ENCODE measurements at regions not wholly inside any gene's neighbourhood (a gene's known extent, or its start where the extent isn't known, plus 50 kb on each side); places are given as distances from the start of the nearest gene placed in this dataset.

- Histone ChIP-seq H3K27me3 (replicated peaks; ENCODE audit: control insufficient read depth, insufficient read depth, low read length, poor library complexity, severe bottlenecking) (no peaks in the 10 kb centered on the region), H3K9me3 (ENCODE audit: control insufficient read depth, low read length) (no peaks in the 10 kb centered on the region)
Observed at GRCh38 chr17:71176331-71176730, 944.5 kb upstream of the SOX9 start.

GRCh38 chr17:71176928-71177443 is 943.8 kb upstream of the SOX9 start:
- H3K27me3 ChIP-seq (replicated peaks; ENCODE audit: control insufficient read depth, insufficient read depth, low read length, poor library complexity, severe bottlenecking), result no peaks in the 10 kb centered on the region
- DNase-seq, result no peak

More at GRCh38 chr17:71176331-71176730, 944.5 kb upstream of the SOX9 start:
- no peak overlapping the region for H3K27ac ChIP-seq (ENCODE audit: insufficient read depth, low read length, poor library complexity, severe bottlenecking)
- no peaks in the 10 kb centered on the region for H3K36me3 ChIP-seq (ENCODE audit: control insufficient read depth, insufficient read depth, low read length)
- DNase-seq, result no peak
- H3K4me1 ChIP-seq (ENCODE audit: control insufficient read depth, insufficient read depth, low read length, poor library complexity, severe bottlenecking), result no peaks in the 10 kb centered on the region
- H3K4me3 ChIP-seq (ENCODE audit: insufficient read depth, low read depth, low read length, poor library complexity, severe bottlenecking), result no peak overlapping the region

GRCh38 chr17:71180801-71181385 is 939.9 kb upstream of the SOX9 start:
- H3K27ac ChIP-seq (ENCODE audit: insufficient read depth, low read length, poor library complexity, severe bottlenecking), result no peak overlapping the region
- H3K27me3 ChIP-seq (replicated peaks; ENCODE audit: control insufficient read depth, insufficient read depth, low read length, poor library complexity, severe bottlenecking), result no peaks in the 10 kb centered on the region
- no peaks in the 10 kb centered on the region for H3K4me1 ChIP-seq (ENCODE audit: control insufficient read depth, insufficient read depth, low read length, poor library complexity, severe bottlenecking)
- H3K4me3 ChIP-seq (ENCODE audit: insufficient read depth, low read depth, low read length, poor library complexity, severe bottlenecking), result no peak overlapping the region
- no peak for DNase-seq
- no peaks in the 10 kb centered on the region for H3K36me3 ChIP-seq (ENCODE audit: control insufficient read depth, insufficient read depth, low read length)
- no peaks in the 10 kb centered on the region for H3K9me3 ChIP-seq (ENCODE audit: control insufficient read depth, low read length)

More at GRCh38 chr17:71176928-71177443, 943.8 kb upstream of the SOX9 start:
- H3K4me1 ChIP-seq (ENCODE audit: control insufficient read depth, insufficient read depth, low read length, poor library complexity, severe bottlenecking), result no peaks in the 10 kb centered on the region
- H3K4me3 ChIP-seq (ENCODE audit: insufficient read depth, low read depth, low read length, poor library complexity, severe bottlenecking), result no peak overlapping the region
- H3K9me3 ChIP-seq (ENCODE audit: control insufficient read depth, low read length), result no peaks in the 10 kb centered on the region
- H3K36me3 ChIP-seq (ENCODE audit: control insufficient read depth, insufficient read depth, low read length), result no peaks in the 10 kb centered on the region
- no peak overlapping the region for H3K27ac ChIP-seq (ENCODE audit: insufficient read depth, low read length, poor library complexity, severe bottlenecking)

DNA sequence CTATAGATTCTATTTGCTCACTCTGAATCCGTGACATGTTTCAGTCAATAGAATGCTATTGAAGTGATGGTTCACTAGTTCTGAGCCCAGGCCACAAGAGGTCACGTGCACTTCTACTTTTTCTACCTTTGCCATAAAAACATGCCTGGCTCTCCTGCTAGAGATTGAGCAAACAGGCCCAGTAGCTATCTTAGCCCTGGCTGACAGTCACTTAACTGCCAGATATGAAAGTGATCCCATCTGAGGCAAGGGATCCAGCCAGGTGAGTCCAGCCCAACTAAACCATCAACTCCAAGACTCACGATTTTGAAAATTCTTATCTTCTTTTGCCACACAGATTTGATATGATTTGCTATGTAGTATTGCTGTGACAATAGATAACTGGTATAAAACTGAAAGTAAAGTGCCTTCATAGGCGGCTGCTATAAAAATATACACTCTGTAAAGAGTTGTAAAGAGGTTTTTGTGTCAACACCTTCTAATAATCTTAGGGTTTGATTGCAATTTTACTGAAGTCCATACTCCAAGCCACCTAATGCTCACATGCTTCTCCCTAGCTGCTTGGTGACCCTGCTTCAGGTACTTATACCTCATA is 937.7 kb upstream of the SOX9 start:
- H3K36me3 ChIP-seq (ENCODE audit: control insufficient read depth, insufficient read depth, low read length), result no peaks in the 10 kb centered on the region

DNA sequence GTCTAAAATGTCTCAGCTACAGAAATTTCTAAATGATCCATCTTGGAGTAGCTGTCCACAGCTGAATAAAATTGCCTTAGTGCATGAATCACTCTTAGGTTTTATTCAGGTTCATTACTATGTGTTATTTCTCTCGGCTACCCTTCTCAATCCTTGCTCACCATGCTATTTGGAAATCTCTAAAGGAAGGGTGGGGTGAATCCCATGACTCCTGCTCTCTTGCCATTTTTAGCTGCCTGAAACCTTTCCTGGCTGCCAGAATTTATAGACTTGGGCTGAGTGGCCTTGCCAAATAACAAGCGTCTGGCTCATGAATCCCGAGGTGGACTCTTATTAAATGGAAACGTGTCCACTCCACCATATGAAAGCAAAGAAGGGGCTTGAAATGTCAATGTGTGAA is 936.1 kb upstream of the SOX9 start:
- DNase-seq, result no peak
- H3K4me3 ChIP-seq (ENCODE audit: insufficient read depth, low read depth, low read length, poor library complexity, severe bottlenecking), result no peak overlapping the region
- H3K9me3 ChIP-seq (ENCODE audit: control insufficient read depth, low read length), result no peaks in the 10 kb centered on the region
- H3K36me3 ChIP-seq (ENCODE audit: control insufficient read depth, insufficient read depth, low read length), result no peaks in the 10 kb centered on the region
- H3K27me3 ChIP-seq (replicated peaks; ENCODE audit: control insufficient read depth, insufficient read depth, low read length, poor library complexity, severe bottlenecking), result no peaks in the 10 kb centered on the region
- H3K4me1 ChIP-seq (ENCODE audit: control insufficient read depth, insufficient read depth, low read length, poor library complexity, severe bottlenecking), result no peaks in the 10 kb centered on the region
- H3K27ac ChIP-seq (ENCODE audit: insufficient read depth, low read length, poor library complexity, severe bottlenecking), result no peak overlapping the region

More for the DNA sequence above, 937.7 kb upstream of the SOX9 start:
- H3K27ac ChIP-seq (ENCODE audit: insufficient read depth, low read length, poor library complexity, severe bottlenecking), result no peak overlapping the region
- H3K4me3 ChIP-seq (ENCODE audit: insufficient read depth, low read depth, low read length, poor library complexity, severe bottlenecking), result no peak overlapping the region
- no peak for DNase-seq
- no peaks in the 10 kb centered on the region for H3K27me3 ChIP-seq (replicated peaks; ENCODE audit: control insufficient read depth, insufficient read depth, low read length, poor library complexity, severe bottlenecking)
- H3K9me3 ChIP-seq (ENCODE audit: control insufficient read depth, low read length), result no peaks in the 10 kb centered on the region
- H3K4me1 ChIP-seq (ENCODE audit: control insufficient read depth, insufficient read depth, low read length, poor library complexity, severe bottlenecking), result no peaks in the 10 kb centered on the region

DNA sequence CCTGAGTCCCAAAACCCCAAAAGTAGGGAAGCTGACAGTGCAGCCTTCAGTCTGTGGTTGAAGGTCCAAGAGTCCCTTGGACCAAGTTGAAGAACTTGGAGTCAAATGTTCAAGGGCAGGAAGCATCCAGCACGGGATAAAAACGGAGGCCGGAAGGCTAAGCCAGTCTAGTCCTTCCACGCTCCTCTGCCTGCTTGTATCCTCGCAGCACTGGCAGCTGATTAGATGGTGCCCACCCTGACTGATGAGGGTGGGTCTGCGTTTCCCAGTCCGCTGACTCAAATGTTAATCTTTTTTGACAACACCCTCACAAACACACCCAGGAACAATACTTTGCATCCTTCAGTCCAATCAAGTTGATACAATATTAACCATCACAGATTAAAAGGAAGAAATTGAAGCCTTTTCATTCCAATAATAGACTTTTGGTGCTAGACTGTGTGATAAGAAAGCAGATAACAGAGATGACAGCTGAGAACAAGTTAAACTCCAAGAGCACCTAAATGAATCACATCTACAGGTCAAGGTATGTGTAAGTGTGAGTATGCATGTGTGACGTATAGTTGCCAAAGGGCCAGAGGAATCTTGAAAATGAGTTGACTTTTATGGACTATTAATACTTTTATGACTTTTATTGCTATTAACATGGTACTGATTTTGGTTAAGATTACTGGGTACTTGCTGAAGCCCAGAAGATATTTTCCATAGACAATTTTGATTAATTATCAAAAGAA is 933.5 kb upstream of the SOX9 start:
- Histone ChIP-seq H3K27ac (ENCODE audit: insufficient read depth, low read length, poor library complexity, severe bottlenecking) (no peak overlapping the region), H3K27me3 (replicated peaks; ENCODE audit: control insufficient read depth, insufficient read depth, low read length, poor library complexity, severe bottlenecking) (no peaks in the 10 kb centered on the region), H3K4me1 (ENCODE audit: control insufficient read depth, insufficient read depth, low read length, poor library complexity, severe bottlenecking) (no peaks in the 10 kb centered on the region), H3K4me3 (ENCODE audit: insufficient read depth, low read depth, low read length, poor library complexity, severe bottlenecking) (no peak overlapping the region), H3K36me3 (ENCODE audit: control insufficient read depth, insufficient read depth, low read length) (no peaks in the 10 kb centered on the region), H3K9me3 (ENCODE audit: control insufficient read depth, low read length) (no peaks in the 10 kb centered on the region)
- no peak for DNase-seq

- no peak for DNase-seq
- Histone ChIP-seq H3K4me3 (ENCODE audit: insufficient read depth, low read depth, low read length, poor library complexity, severe bottlenecking) (no peak overlapping the region), H3K27ac (ENCODE audit: insufficient read depth, low read length, poor library complexity, severe bottlenecking) (no peak overlapping the region)
Observed at GRCh38 chr17:71188811-71189492, 931.9 kb upstream of the SOX9 start.

GRCh38 chr17:71189493-71189831 is 931.4 kb upstream of the SOX9 start:
- H3K4me1 ChIP-seq (ENCODE audit: control insufficient read depth, insufficient read depth, low read length, poor library complexity, severe bottlenecking), result no peaks in the 10 kb centered on the region
- no peak overlapping the region for H3K27ac ChIP-seq (ENCODE audit: insufficient read depth, low read length, poor library complexity, severe bottlenecking)
- H3K36me3 ChIP-seq (ENCODE audit: control insufficient read depth, insufficient read depth, low read length), result no peaks in the 10 kb centered on the region
- no peaks in the 10 kb centered on the region for H3K27me3 ChIP-seq (replicated peaks; ENCODE audit: control insufficient read depth, insufficient read depth, low read length, poor library complexity, severe bottlenecking)
- no peak overlapping the region for H3K4me3 ChIP-seq (ENCODE audit: insufficient read depth, low read depth, low read length, poor library complexity, severe bottlenecking)
- no peak for DNase-seq
- H3K9me3 ChIP-seq (ENCODE audit: control insufficient read depth, low read length), result no peaks in the 10 kb centered on the region

More at GRCh38 chr17:71188811-71189492, 931.9 kb upstream of the SOX9 start:
- H3K9me3 ChIP-seq (ENCODE audit: control insufficient read depth, low read length), result no peaks in the 10 kb centered on the region
- H3K27me3 ChIP-seq (replicated peaks; ENCODE audit: control insufficient read depth, insufficient read depth, low read length, poor library complexity, severe bottlenecking), result no peaks in the 10 kb centered on the region
- no peaks in the 10 kb centered on the region for H3K4me1 ChIP-seq (ENCODE audit: control insufficient read depth, insufficient read depth, low read length, poor library complexity, severe bottlenecking)
- no peaks in the 10 kb centered on the region for H3K36me3 ChIP-seq (ENCODE audit: control insufficient read depth, insufficient read depth, low read length)

- H3K36me3 ChIP-seq (ENCODE audit: control insufficient read depth, insufficient read depth, low read length), result no peaks in the 10 kb centered on the region
- no peak overlapping the region for H3K27ac ChIP-seq (ENCODE audit: insufficient read depth, low read length, poor library complexity, severe bottlenecking)
- H3K4me3 ChIP-seq (ENCODE audit: insufficient read depth, low read depth, low read length, poor library complexity, severe bottlenecking), result no peak overlapping the region
- H3K4me1 ChIP-seq (ENCODE audit: control insufficient read depth, insufficient read depth, low read length, poor library complexity, severe bottlenecking), result no peaks in the 10 kb centered on the region
- DNase-seq, result no peak
- no peaks in the 10 kb centered on the region for H3K9me3 ChIP-seq (ENCODE audit: control insufficient read depth, low read length)
- H3K27me3 ChIP-seq (replicated peaks; ENCODE audit: control insufficient read depth, insufficient read depth, low read length, poor library complexity, severe bottlenecking), result no peaks in the 10 kb centered on the region
Observed at GRCh38 chr17:71192039-71192555, 928.7 kb upstream of the SOX9 start.
